ENCODE measurements at regions not wholly inside any gene's neighbourhood (a gene's known extent, or its start where the extent isn't known, plus 50 kb on each side); places are given as distances from the start of the nearest gene placed in this dataset.
"Not testable (repeated sequence)": the region's sequence is repeated elsewhere in the genome, so short reads cannot be mapped to it uniquely, and the experiment has no call there.

DNA sequence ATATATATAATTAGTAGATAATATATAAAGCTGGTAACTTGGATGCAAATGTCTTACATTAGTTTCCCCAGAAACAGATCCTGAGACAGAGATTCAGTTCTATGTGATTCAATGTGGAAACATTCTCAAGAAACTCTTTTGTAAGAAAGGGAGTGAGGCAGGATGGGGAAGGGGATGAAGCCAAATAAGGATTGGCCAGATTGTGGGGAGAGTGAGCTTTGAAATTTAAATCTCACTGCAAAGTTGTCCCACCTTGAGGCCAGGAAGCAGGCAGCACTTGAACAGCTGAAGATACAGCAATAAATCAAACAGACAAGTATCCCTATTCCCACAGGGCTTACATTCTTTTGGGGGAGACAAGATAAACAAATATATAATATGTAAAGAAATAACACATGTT lies 126.3 kb upstream of the HEY2 start:
- TF ChIP-seq, protein P1, sequence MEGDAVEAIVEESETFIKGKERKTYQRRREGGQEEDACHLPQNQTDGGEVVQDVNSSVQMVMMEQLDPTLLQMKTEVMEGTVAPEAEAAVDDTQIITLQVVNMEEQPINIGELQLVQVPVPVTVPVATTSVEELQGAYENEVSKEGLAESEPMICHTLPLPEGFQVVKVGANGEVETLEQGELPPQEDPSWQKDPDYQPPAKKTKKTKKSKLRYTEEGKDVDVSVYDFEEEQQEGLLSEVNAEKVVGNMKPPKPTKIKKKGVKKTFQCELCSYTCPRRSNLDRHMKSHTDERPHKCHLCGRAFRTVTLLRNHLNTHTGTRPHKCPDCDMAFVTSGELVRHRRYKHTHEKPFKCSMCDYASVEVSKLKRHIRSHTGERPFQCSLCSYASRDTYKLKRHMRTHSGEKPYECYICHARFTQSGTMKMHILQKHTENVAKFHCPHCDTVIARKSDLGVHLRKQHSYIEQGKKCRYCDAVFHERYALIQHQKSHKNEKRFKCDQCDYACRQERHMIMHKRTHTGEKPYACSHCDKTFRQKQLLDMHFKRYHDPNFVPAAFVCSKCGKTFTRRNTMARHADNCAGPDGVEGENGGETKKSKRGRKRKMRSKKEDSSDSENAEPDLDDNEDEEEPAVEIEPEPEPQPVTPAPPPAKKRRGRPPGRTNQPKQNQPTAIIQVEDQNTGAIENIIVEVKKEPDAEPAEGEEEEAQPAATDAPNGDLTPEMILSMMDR (conservative IDR thresholded peaks at IDR 0.05; ENCODE audit: low read depth, low read length), result no peak
- no peak overlapping the region for H3K4me3 ChIP-seq (ENCODE audit: low read length)
- DNase-seq (ENCODE audit: low read depth), result no peak

DNA sequence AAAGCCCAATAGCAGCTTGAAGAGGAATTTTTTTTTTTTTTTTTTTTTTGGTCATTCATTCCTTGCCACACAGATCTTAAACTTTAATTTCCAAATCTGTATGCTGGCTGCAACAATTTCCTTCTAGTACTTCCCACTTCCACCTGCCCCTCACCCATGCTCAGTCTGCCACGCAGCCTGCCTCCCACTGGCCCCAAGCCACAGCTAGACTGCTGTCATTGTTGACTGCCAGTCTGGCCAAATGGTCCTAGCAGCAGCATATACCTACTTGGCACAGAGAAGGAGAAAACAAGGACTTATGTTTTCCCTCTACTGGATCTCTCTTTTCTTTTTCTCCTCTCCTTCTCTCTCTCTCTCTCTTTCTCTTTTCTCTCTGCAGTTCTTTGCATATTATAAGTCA lies 118.3 kb upstream of the HEY2 start:
- no peak overlapping the region for H3K4me3 ChIP-seq (ENCODE audit: low read length)
- DNase-seq (ENCODE audit: low read depth), result no peak
- TF ChIP-seq, protein P1 (conservative IDR thresholded peaks at IDR 0.05; ENCODE audit: low read depth, low read length), result no peak

DNA sequence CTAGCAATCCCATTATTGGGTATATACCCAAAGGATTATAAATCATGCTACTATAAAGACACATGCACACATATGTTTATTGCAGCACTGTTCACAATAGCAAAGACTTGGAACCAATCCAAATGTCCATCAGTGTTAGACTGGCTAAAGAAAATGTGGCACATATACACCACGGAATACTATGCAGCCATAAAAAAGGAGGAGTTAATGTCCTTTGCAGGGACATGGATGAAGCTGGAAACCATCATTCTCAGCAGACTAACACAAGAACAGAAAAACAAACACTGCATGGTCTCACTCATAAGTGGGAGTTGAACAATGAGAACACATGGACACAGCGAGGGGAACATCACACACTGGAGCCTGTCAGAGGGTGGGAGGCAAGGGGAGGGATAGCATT lies 113.4 kb upstream of the HEY2 start:
- not testable (repeated sequence) for DNase-seq (ENCODE audit: low read depth); H3K4me3 ChIP-seq (ENCODE audit: low read length)

DNA sequence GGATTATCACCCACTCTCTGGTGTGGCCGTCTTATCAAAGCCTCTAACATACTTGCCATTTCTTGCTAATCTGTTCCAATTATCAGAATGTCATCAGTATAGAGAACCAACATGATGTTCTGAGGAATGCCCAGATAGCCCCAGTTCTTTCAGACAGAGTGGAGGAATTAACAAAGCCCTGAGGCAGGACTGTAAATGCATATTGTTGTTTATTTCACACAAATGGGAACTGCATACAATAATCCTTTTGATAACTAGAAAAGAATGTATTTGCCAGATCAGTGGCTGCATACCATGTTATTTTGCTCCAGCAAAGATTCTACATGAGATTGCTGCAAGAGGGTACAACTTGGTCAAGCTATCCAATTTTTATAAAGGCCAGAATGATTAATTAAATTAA lies 112.8 kb upstream of the HEY2 start:
- no peak for DNase-seq (ENCODE audit: low read depth)
- TF ChIP-seq, protein P1 (conservative IDR thresholded peaks at IDR 0.05; ENCODE audit: low read depth, low read length), result no peak
- no peak overlapping the region for H3K4me3 ChIP-seq (ENCODE audit: low read length)

DNA sequence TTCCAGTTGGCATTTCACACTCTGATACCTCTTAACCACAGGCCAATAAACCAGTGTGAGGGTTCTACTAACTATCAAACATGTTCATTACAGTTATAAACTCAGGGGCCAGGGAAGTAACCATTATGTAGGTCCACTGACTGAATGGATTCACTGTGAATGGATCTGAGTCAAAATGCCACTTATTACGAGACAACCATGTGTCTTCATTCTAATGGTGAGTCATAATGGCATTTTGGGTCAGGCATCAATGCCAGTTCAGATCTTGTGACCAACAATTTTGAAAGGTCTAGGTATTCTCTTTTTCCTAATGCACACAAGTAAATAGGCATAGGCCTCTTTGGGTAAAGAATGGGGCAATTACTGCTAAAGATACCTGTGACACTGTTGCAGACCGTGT lies 112.2 kb upstream of the HEY2 start:
- no peak for DNase-seq (ENCODE audit: low read depth)
- H3K4me3 ChIP-seq (ENCODE audit: low read length), result no peak overlapping the region
- TF ChIP-seq, protein P1 (conservative IDR thresholded peaks at IDR 0.05; ENCODE audit: low read depth, low read length), result no peak

DNA sequence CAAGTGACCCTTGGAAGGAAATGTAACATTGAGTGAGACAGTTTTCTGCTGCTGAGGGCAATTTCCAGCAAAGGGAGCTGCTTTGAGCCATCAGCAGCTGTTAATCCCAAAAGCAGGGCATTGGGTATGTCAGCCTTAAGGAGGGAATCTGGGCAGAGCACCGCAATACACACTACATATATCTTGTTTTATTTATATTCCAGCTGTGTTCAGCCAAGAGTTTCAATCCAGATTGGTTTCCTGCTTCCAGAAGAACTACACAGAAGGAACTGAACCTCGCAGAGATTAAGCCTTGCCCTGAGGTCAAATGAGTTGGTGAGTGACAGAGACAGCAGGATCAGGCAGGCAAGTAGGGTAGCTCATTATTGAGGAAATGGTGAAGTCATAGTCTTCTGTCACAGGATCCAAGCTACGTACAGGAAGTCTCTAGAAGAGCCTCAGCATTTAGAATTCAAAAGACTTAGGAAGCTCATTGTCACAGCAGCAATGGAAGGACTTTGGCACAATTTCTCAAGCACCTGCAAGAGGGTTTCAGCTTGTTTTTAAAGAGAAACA lies 109.9 kb upstream of the HEY2 start:
- no peak for DNase-seq (ENCODE audit: low read depth)
- TF ChIP-seq, protein P1 (conservative IDR thresholded peaks at IDR 0.05; ENCODE audit: low read depth, low read length), result no peak
- no peak overlapping the region for H3K4me3 ChIP-seq (ENCODE audit: low read length)

DNA sequence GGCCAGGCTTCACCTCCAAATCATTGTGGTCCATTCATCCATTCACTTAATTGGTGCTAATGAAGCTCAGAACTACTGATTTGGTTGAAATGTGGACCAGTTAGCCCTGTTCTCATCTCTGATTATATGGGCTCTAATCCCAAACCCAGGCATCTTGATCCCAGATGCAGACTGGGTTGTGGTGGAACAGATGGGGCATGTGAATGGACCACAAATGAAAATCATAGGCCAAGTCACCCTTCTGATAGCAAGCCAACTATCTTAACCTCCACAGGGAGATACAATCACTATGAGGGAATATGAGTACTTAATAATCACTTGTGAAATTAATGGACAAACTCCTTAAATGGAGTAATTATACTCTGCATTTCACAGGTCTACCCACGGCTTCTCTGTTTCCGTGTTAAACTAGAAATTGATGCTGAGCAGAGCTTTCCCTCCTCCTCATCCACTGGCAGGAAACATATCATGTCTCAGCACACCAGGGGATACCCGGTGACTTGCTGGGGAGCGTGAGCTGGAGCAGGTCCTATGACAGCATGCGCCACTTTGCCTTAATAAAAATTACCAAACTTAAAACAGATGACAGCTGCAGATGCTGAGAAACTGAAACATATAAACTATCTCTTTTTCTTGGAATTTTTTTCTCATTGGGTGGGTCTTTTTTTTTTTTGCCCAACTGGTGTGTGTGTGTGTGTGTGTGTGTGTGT lies 108.8 kb upstream of the HEY2 start:
- no peak for DNase-seq (ENCODE audit: low read depth)
- TF ChIP-seq, protein P1 (conservative IDR thresholded peaks at IDR 0.05; ENCODE audit: low read depth, low read length), result no peak
- H3K4me3 ChIP-seq (ENCODE audit: low read length), result no peak overlapping the region

DNA sequence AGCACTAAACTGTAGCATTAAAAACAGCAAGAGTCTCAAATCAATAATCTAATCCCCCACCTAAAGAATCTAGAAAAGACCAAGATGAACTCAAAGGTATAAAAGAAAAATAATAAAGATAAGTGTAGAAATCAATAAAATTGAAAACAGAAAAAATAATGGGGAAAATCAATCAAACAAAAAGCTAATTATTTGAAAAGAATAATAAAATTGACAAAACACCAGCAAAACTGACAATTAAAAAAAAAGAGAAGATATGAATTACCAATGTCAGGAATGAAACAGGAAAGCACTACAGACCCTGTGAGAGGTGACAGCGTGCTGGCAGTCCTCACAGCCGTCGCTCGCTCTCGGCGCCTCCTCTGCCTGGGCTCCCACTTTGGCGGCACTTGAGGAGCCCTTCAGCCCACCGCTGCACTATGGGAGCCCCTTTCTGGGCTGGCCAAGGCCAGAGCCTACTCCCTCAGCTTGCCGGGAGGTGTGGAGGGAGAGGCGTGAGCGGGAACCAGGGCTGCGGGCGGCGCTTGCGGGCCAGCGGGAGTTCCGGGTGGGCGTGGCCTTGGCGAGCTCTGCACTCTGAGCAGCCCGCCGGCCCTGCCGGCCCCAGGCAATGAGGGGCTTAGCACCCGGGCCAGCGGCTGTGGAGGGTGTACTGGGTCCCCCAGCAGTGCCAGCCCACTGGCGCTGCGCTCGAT lies 105.3 kb upstream of the HEY2 start:
- DNase-seq (ENCODE audit: low read depth); H3K4me3 ChIP-seq (ENCODE audit: low read length): not testable (repeated sequence)
